ENCODE measurements at regions not wholly inside any gene's neighbourhood (a gene's known extent, or its start where the extent isn't known, plus 50 kb on each side); places are given as distances from the start of the nearest gene placed in this dataset.

DNA sequence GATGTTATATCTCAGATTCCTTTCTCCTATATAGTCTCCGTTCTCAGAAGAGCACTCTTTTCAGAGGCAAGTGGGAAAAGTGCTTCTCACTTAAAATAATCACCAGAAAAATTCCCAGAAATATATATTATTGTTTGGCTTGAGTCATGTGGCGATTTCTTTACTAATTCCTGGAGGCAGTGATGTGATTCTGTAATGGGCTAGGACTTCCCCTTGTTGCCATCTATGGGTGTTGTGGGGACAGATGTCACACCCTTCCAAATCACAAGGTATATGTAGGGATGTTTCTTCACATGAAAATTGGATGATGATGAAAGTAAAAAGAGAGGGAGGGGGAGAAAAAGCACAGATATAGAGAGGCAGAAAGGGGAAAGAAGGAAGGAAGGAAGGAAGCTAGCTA lies 553.4 kb downstream of the PPP4R3C start:
- peaks cover 12% of the 10 kb centered on the region for H3K9me3 Mint-ChIP-seq
- ATAC-seq (no peak), DNase-seq (ENCODE audit: low spot score) (no peak)
- no peak overlapping the region for H3K4me3 Mint-ChIP-seq
- no peaks in the 10 kb centered on the region for H3K36me3 Mint-ChIP-seq
- no peak overlapping the region for H3K27ac Mint-ChIP-seq
- no peaks in the 10 kb centered on the region for H3K4me1 Mint-ChIP-seq (ENCODE audit: low read depth in 2 of 2)
- H3K27me3 Mint-ChIP-seq: no peaks in the 10 kb centered on the region

DNA sequence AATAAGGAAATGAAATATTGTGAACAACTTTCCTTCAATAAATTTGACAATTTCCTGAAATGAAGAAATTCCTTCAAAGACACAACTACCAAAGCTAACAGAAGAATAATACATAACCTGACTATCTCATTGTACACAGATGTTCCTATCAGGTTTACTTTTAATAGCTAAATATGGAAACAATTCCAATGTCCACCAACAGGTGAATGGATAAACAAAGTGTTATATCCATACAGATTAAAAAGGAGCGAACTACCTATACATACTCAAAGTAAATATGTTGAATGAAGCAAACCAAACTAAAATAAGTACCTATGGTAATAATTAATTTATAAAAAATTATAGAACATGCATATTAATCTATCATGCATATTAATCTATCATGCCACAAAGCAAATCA lies 554.9 kb downstream of the PPP4R3C start:
- H3K4me1 Mint-ChIP-seq (ENCODE audit: low read depth in 2 of 2): no peaks in the 10 kb centered on the region

DNA sequence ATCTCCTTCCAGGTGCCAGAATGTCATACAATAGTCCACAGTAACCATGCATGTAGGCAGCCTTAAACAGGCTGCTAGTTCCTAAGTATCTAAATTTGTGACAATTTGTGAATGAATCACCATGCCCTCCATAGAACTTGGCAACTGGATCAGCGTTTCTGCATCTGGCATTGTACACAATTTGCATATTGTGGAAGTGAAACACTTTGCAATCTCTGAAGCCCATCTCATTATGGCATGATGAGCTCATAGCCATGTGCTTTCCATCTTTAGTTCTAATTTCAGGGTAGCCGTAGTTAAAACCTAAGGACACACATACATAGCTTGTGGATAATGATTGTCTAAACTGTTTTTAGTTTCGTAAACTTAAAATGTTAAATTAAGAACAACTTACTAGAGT lies 573.6 kb downstream of the PPP4R3C start:
- Mint-ChIP-seq H3K9me3 (no peaks in the 10 kb centered on the region), H3K4me3 (no peak overlapping the region), H3K27ac (no peak overlapping the region), H3K27me3 (no peaks in the 10 kb centered on the region), H3K36me3 (no peaks in the 10 kb centered on the region), H3K4me1 (ENCODE audit: low read depth in 2 of 2) (no peaks in the 10 kb centered on the region)
- no peak for ATAC-seq
- DNase-seq (ENCODE audit: low spot score): no peak

More for the DNA sequence above, 554.9 kb downstream of the PPP4R3C start:
- DNase-seq (ENCODE audit: low spot score) (no peak), ATAC-seq (no peak)
- no peaks in the 10 kb centered on the region for H3K27me3 Mint-ChIP-seq
- peaks cover 12% of the 10 kb centered on the region for H3K9me3 Mint-ChIP-seq
- no peak overlapping the region for H3K27ac Mint-ChIP-seq
- H3K36me3 Mint-ChIP-seq: no peaks in the 10 kb centered on the region
- H3K4me3 Mint-ChIP-seq: no peak overlapping the region

DNA sequence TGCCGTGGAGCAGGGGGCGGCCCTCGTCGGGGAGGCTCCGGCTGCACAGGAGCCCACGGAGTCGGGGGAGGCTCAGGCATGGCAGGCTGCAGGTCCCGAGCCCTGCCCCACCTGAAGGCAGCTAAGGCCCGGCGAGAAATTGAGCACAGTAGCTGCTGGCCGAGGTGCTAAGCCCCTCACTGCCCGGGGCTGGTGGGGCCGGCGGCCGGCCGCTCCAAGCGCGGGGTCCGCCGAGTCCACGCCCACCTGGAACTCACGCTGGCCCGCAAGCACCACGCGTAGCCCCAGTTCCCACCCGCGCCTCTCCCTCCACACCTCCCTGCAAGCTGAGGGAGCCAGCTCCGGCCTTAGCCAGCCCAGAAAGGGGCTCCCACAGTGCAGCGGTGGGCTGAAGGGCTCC lies 589.4 kb downstream of the PPP4R3C start:
- ATAC-seq (no peak), DNase-seq (ENCODE audit: low spot score) (no peak)
- Mint-ChIP-seq H3K4me1 (ENCODE audit: low read depth in 2 of 2) (no peaks in the 10 kb centered on the region), H3K36me3 (no peaks in the 10 kb centered on the region), H3K4me3 (no peak overlapping the region), H3K27ac (no peak overlapping the region), H3K27me3 (no peaks in the 10 kb centered on the region), H3K9me3 (no peaks in the 10 kb centered on the region)

DNA sequence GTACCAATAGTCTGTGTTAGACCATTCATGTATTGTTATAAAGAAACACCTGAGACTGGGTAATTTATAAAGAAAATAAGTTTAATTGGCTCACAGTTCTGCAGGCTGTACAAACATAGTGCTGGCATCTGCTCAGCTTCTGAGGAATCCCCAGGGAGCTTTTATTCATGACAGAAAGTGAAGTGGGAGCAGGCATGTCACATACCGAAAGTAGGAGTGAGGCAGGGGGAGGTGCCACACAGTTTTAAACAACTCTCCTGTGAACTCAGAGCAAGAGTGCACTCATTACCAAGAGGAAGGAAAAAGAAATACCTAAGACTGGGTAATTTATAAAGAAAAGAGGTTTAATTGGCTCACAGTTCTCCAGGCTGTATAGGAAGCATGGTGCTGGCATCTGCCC lies 591.2 kb downstream of the PPP4R3C start:
- ATAC-seq (no peak), DNase-seq (ENCODE audit: low spot score) (no peak)
- no peak overlapping the region for H3K27ac Mint-ChIP-seq
- H3K9me3 Mint-ChIP-seq: no peaks in the 10 kb centered on the region
- H3K4me3 Mint-ChIP-seq: no peak overlapping the region
- no peaks in the 10 kb centered on the region for H3K27me3 Mint-ChIP-seq
- no peaks in the 10 kb centered on the region for H3K36me3 Mint-ChIP-seq
- H3K4me1 Mint-ChIP-seq (ENCODE audit: low read depth in 2 of 2): no peaks in the 10 kb centered on the region

DNA sequence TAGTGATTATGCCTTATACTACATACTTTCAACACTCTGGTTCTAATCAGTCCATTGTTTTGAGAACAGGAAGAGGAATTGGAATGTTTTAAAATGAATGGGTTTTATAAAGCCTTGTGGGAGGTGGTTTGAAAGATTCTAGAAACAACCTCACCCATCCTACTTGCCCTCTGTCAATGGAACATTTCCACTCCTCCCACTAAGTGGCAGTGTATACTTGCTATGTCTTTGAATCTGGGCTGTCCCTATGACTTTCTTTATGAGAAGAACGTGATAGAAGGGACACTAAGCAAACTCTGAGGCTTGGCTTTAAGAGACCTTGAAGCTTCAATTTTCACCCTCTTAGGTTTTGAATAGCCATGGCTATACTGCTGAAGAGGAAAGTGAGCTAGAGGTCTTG lies 611.2 kb downstream of the PPP4R3C start:
- Mint-ChIP-seq H3K36me3 (no peaks in the 10 kb centered on the region), H3K27me3 (no peaks in the 10 kb centered on the region), H3K4me1 (ENCODE audit: low read depth in 2 of 2) (no peaks in the 10 kb centered on the region), H3K9me3 (peaks cover 8% of the 10 kb centered on the region), H3K4me3 (no peak overlapping the region), H3K27ac (no peak overlapping the region)
- no peak for ATAC-seq
- no peak for DNase-seq (ENCODE audit: low spot score)

DNA sequence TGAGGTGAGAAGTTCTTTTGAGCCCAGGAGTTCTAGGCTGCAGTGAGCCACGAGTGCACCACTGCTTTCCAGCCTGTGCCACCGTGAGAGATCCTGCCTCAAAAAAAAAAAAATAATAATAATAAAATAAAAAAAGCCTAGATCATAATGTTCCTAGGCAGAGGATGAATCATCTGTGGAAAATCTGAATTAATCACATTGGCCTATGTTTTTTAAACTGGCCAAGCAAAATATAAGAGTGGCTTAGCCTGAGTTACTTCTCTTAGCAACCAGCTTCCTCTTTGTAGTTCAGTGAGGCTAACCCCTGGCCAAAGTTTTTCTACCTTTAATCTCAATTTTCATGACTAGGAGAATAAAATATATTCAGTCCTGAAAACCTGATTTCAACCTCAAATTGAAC lies 614.6 kb downstream of the PPP4R3C start:
- no peak overlapping the region for H3K27ac Mint-ChIP-seq
- H3K27me3 Mint-ChIP-seq: no peaks in the 10 kb centered on the region
- no peaks in the 10 kb centered on the region for H3K4me1 Mint-ChIP-seq (ENCODE audit: low read depth in 2 of 2)
- no peak for DNase-seq (ENCODE audit: low spot score)
- peaks cover 9% of the 10 kb centered on the region for H3K9me3 Mint-ChIP-seq
- H3K4me3 Mint-ChIP-seq: no peak overlapping the region
- no peaks in the 10 kb centered on the region for H3K36me3 Mint-ChIP-seq
- no peak for ATAC-seq

DNA sequence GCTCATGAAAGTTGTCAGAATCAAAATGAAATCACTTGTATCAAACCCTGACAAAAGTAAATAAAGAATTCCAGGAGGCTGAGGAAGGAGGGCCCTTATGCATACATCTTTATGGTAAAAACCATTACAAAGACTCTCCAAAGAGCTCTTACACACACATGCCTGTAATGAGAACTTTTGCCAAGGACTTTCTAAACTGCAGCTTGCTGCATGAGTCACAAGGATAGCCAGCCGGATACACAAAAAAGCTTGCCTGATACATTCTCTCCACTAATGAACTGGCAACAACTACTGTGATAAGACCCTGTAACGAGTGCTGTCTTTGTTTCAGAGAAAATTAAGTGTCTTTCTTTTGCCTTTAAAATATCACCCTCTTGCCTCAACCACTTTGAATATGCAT lies 618.1 kb downstream of the PPP4R3C start:
- no peak overlapping the region for H3K4me3 Mint-ChIP-seq
- no peaks in the 10 kb centered on the region for H3K36me3 Mint-ChIP-seq
- DNase-seq (ENCODE audit: low spot score) (no peak), ATAC-seq (no peak)
- no peaks in the 10 kb centered on the region for H3K4me1 Mint-ChIP-seq (ENCODE audit: low read depth in 2 of 2)
- no peak overlapping the region for H3K27ac Mint-ChIP-seq
- no peaks in the 10 kb centered on the region for H3K27me3 Mint-ChIP-seq
- H3K9me3 Mint-ChIP-seq: peaks cover 5% of the 10 kb centered on the region

DNA sequence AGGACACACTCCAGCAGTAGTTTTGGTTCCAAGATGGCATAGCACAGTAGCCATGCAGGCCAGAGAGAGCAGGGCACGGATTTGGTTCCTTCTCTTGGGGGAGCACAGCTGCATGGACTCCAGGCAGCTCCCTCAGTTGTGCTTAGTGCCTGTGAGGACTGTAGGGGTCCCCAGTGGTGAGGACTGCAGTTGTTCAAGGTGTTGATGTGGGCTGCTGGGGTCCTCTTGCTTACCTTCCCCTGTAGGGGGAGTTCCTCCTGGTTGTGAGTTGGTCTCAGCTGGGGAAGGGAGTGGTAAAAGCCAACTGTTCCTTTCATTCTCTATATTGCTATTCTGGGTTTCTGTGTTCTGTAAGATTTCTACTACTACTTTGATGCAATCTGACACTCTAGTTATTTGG lies 606.5 kb downstream of the MAGEB5 start:
- Mint-ChIP-seq H3K36me3 (no peaks in the 10 kb centered on the region), H3K27ac (no peak overlapping the region)
- ATAC-seq: no peak

DNA sequence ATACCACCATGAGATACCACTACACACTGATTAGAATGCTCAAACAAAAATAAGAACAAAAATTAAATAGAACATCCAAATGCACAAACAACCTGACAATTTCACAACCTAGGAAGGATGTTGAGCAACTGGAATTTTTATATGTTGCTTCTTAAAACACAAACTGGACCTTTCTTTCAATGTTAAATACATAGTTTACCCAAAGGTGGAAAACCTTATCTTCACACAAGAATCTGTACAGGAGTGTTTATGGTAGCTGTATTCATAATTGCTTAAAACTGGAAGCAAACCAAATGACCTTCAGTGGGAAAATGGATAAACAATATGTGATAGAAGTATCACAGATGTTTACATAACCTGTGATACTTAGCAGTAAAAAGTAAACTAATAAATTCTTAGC lies 573.8 kb downstream of the MAGEB5 start:
- ATAC-seq (no peak), DNase-seq (ENCODE audit: low spot score) (no peak)
- Mint-ChIP-seq H3K27ac (no peak overlapping the region), H3K4me1 (ENCODE audit: low read depth in 2 of 2) (no peaks in the 10 kb centered on the region), H3K9me3 (no peaks in the 10 kb centered on the region), H3K27me3 (no peaks in the 10 kb centered on the region), H3K36me3 (no peaks in the 10 kb centered on the region), H3K4me3 (no peak overlapping the region)

More for the DNA sequence above, 606.5 kb downstream of the MAGEB5 start:
- DNase-seq (ENCODE audit: low spot score): no peak
- no peaks in the 10 kb centered on the region for H3K27me3 Mint-ChIP-seq
- no peak overlapping the region for H3K4me3 Mint-ChIP-seq
- H3K9me3 Mint-ChIP-seq: peaks cover 5% of the 10 kb centered on the region
- H3K4me1 Mint-ChIP-seq (ENCODE audit: low read depth in 2 of 2): no peaks in the 10 kb centered on the region

DNA sequence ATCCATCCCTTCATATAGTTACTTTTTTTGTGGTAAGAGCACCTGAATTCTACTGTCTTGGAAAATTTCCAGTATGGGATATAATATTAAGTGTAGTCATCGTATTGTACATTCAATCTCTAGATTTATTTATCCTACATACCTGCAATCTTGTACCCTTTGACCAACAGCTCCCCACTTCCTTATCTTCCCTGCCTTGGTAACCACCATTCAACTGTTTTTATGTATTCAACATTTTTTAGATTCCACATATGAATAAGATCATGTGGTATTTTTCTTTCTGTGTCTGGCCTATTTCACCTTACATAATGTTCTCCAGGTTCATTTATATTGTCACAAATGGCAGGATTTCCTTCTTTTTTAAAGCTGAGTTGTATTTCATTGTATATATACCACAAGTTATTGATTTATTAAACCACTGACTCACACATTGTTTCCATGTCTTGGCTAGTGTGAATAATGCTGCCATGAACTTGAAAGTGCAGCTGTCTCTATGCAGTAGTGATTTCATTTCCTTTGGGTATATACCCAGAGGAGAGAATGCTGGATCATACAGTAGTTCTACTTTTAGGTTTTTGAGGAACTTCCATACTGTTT lies 572.5 kb downstream of the MAGEB5 start:
- Mint-ChIP-seq H3K4me3 (no peak overlapping the region), H3K36me3 (no peaks in the 10 kb centered on the region), H3K9me3 (no peaks in the 10 kb centered on the region), H3K4me1 (ENCODE audit: low read depth in 2 of 2) (no peaks in the 10 kb centered on the region), H3K27me3 (peaks cover 0 to 2% of the 10 kb centered on the region in 2 donors), H3K27ac (no peak overlapping the region)
- ATAC-seq (no peak), DNase-seq (ENCODE audit: low spot score) (no peak)

DNA sequence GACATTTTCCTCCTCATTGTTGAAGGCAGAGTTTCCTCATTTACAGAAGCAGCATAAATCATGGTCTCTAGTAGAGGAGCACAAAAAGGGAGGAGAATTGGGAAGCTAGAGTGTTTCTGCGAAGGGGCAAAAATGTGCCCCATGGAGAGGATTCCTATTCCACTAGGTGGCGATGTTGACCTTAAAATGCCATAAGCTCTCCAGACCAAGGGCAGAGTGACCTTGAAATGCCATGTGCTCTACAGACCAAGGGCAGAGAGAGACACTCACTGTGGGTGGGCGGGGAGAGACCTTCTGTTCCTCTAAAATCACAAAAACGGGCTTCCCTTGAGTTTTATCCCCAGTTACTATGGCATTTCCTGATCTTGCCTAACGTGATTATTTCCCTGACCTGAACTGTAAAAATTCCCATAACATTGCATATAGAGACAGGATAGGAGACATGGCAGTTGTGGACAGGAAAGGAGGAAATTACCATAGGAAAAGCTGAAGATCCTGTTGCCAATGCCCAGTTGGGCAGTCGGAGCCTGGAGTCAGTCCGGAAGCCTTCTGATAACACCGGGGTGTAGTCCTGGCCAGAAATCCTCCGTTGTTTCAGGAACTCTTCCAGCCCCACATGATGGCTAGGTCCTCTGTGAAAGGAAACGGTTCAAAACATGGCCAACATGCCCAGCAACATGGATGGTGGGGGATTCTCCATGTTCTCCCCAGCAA lies 567.7 kb downstream of the MAGEB5 start:
- Mint-ChIP-seq H3K4me1 (ENCODE audit: low read depth in 2 of 2) (no peaks in the 10 kb centered on the region), H3K9me3 (no peaks in the 10 kb centered on the region), H3K36me3 (no peaks in the 10 kb centered on the region), H3K4me3 (no peak overlapping the region), H3K27me3 (peaks cover 0 to 2% of the 10 kb centered on the region in 2 donors), H3K27ac (no peak overlapping the region)
- no peak for ATAC-seq
- DNase-seq (ENCODE audit: low spot score): no peak

DNA sequence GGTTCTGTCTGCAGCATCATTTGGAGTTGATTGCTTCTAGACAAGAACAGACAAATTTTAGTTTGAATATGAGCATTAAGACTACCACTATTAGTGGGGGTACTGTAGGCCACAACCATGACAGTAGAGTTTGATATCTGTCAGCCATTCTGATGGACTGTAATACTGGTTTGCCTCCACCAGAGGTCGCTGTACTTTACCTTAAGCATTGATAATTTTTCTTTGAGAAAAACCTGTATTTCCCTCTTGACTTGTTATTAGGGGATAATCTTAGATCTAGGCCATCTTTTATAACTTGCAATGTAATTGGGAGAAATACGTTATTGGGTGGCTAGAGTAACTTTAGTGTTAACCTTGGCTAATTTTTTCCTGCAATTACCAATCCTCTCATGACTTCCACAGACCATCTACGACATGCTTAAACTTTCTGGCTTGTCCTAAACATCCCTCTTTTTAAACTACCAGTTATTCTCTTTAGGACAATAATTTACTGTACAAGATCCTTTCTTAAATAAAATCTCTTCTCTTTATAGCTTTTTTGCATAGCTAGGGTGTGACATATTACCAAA lies 562.4 kb downstream of the MAGEB5 start:
- H3K27ac Mint-ChIP-seq: no peak overlapping the region
- H3K36me3 Mint-ChIP-seq: no peaks in the 10 kb centered on the region
- H3K4me3 Mint-ChIP-seq: no peak overlapping the region
- no peaks in the 10 kb centered on the region for H3K4me1 Mint-ChIP-seq (ENCODE audit: low read depth in 2 of 2)
- H3K9me3 Mint-ChIP-seq: no peaks in the 10 kb centered on the region
- H3K27me3 Mint-ChIP-seq: no peaks in the 10 kb centered on the region
- ATAC-seq (no peak), DNase-seq (ENCODE audit: low spot score) (no peak)

DNA sequence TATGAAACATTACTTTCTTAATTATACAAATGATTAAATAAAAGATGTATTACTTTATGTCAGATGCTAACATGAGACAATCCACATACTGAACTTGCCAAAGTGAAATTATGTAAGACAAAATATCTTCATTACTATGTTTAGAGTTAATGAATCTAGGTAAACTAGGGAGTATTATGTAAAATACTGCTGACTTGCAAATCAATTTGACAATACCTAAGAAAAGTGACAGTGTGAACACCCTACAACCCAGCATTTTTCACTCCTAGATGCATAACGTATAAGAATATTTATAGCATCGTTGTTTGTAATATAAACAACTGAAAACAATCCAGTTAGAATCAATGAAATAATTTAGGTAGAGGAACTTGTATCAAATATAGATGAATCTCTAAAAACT lies 546.3 kb downstream of the MAGEB5 start:
- Mint-ChIP-seq H3K4me3 (no peak overlapping the region), H3K27me3 (no peaks in the 10 kb centered on the region), H3K36me3 (no peaks in the 10 kb centered on the region), H3K27ac (no peak overlapping the region), H3K9me3 (no peaks in the 10 kb centered on the region), H3K4me1 (ENCODE audit: low read depth in 2 of 2) (no peaks in the 10 kb centered on the region)
- no peak for DNase-seq (ENCODE audit: low spot score)
- ATAC-seq: no peak

Measured in natural killer cell treated with Interleukin-12 subunit alpha and Interleukin-12 subunit beta and Interleukin-15 and Interleukin-18, amount 100 ng/mL, for 72 hours (primary cell).